CD4-positive, CD25-positive, alpha-beta regulatory T cell (primary cell): ENCODE measurements at regions not wholly inside any gene's neighbourhood (a gene's known extent, or its start where the extent isn't known, plus 50 kb on each side); places are given as distances from the start of the nearest gene placed in this dataset.

Source experiments
- ATAC-seq, 2 donors: fragments of 150-1000 bp; cut with Tn5 transposase; one replicate each; pipeline ENCODE4 v1.10.0; 2021; ENCODE audit warnings: low read depth in 2 of 2, moderate number of reproducible peaks in 2 of 2, moderate library complexity in 1 of 2
- DNase-seq, 3 donors: peaks; one replicate each; pipeline versions ENCODE4 v3.0.0 to v3.0.0-alpha.2; 2012 to 2022; ENCODE audit warnings: mixed read lengths in 1 of 3
- H3K27ac ChIP-seq: one replicate; pipeline ENCODE4 v1.7.0; 2013; ENCODE audit warnings: mild to moderate bottlenecking, low read length; ENCODE audit not compliant: insufficient read depth, poor library complexity, severe bottlenecking
- H3K27me3 ChIP-seq: one replicate; pipeline ENCODE4 v1.7.0; 2013; ENCODE audit warnings: low read length; ENCODE audit not compliant: control insufficient read depth, insufficient read depth
- H3K36me3 ChIP-seq: one replicate; pipeline ENCODE4 v1.7.0; 2013; ENCODE audit warnings: mild to moderate bottlenecking, low read length, moderate library complexity; ENCODE audit not compliant: control insufficient read depth, insufficient read depth
- H3K4me1 ChIP-seq: 2 replicates; pipeline ENCODE4 v1.7.0; 2013; ENCODE audit warnings: mild to moderate bottlenecking, low read length; ENCODE audit not compliant: insufficient read depth, control insufficient read depth, poor library complexity, severe bottlenecking
- H3K4me3 ChIP-seq: one replicate; pipeline ENCODE4 v1.7.0; 2013; ENCODE audit warnings: low read depth, mild to moderate bottlenecking, low read length, moderate library complexity
- H3K9me3 ChIP-seq, 2 experiments: 1 replicate in 1 of 2; 2 replicates in 1 of 2; pipeline ENCODE4 v1.7.0; 2013; ENCODE audit warnings: low read length in 2 of 2, mild to moderate bottlenecking in 1 of 2, moderate library complexity in 1 of 2; ENCODE audit not compliant: control insufficient read depth in 2 of 2
- H3K27ac Mint-ChIP-seq, 3 donors: one replicate each; pipeline ENCODE4 v1.8.0; 2020 to 2022; ENCODE audit warnings: mild to moderate bottlenecking in 3 of 3, mixed read lengths in 3 of 3, moderate library complexity in 2 of 3
- H3K27me3 Mint-ChIP-seq: one replicate; pipeline ENCODE4 v1.8.0; 2022; ENCODE audit warnings: mild to moderate bottlenecking, mixed read lengths
- H3K36me3 Mint-ChIP-seq: one replicate; pipeline ENCODE4 v1.8.0; 2020; ENCODE audit warnings: mixed read lengths
- H3K4me1 Mint-ChIP-seq, 4 donors: one replicate each; pipeline ENCODE4 v1.8.0; 2020 to 2022; ENCODE audit warnings: mixed read lengths in 4 of 4, mild to moderate bottlenecking in 1 of 4
- H3K4me3 Mint-ChIP-seq, 4 donors: one replicate each; pipeline ENCODE4 v1.8.0; 2020 to 2022; ENCODE audit warnings: mild to moderate bottlenecking in 4 of 4, mixed read lengths in 4 of 4, moderate library complexity in 3 of 4
- H3K9me3 Mint-ChIP-seq, 7 donors: one replicate each; pipeline ENCODE4 v1.8.0; 2020 to 2022; ENCODE audit warnings: mixed read lengths in 7 of 7, mild to moderate bottlenecking in 3 of 7, moderate library complexity in 2 of 7

GRCh38 chr18:2423761-2424160 lies 147.5 kb downstream of the METTL4 start:
- Histone ChIP-seq H3K27me3 (no peaks in the 10 kb centered on the region), H3K4me1 (no peaks in the 10 kb centered on the region), H3K36me3 (no peaks in the 10 kb centered on the region), H3K27ac (no peak overlapping the region), H3K9me3 (no peaks in the 10 kb centered on the region), H3K4me3 (no peak overlapping the region)
- no peak overlapping the region for H3K27ac Mint-ChIP-seq
- ATAC-seq: no peak
- no peak for DNase-seq
- no peak overlapping the region for H3K4me3 Mint-ChIP-seq
- H3K9me3 Mint-ChIP-seq: peaks cover 0 to 6% (median 0%) of the 10 kb centered on the region in 7 donors
- no peaks in the 10 kb centered on the region for H3K27me3 Mint-ChIP-seq
- H3K4me1 Mint-ChIP-seq: no peaks in the 10 kb centered on the region
- no peaks in the 10 kb centered on the region for H3K36me3 Mint-ChIP-seq

GRCh38 chr18:2424420-2424819 lies 146.9 kb downstream of the METTL4 start:
- no peak overlapping the region for H3K4me3 Mint-ChIP-seq
- DNase-seq: no peak
- Histone ChIP-seq H3K4me3 (no peak overlapping the region), H3K27ac (no peak overlapping the region), H3K4me1 (no peaks in the 10 kb centered on the region), H3K36me3 (no peaks in the 10 kb centered on the region), H3K9me3 (no peaks in the 10 kb centered on the region), H3K27me3 (no peaks in the 10 kb centered on the region)
- no peaks in the 10 kb centered on the region for H3K36me3 Mint-ChIP-seq
- no peaks in the 10 kb centered on the region for H3K4me1 Mint-ChIP-seq
- no peak for ATAC-seq
- peaks cover 0 to 6% (median 0%) of the 10 kb centered on the region in 7 donors for H3K9me3 Mint-ChIP-seq
- no peaks in the 10 kb centered on the region for H3K27me3 Mint-ChIP-seq
- H3K27ac Mint-ChIP-seq: no peak overlapping the region

GRCh38 chr18:2425426-2426317 lies 145.6 kb downstream of the METTL4 start:
- Histone ChIP-seq H3K27me3 (no peaks in the 10 kb centered on the region), H3K36me3 (no peaks in the 10 kb centered on the region), H3K27ac (no peak overlapping the region), H3K4me3 (no peak overlapping the region), H3K4me1 (no peaks in the 10 kb centered on the region), H3K9me3 (peaks cover 5 to 8% of the 10 kb centered on the region in 2 experiments)
- H3K36me3 Mint-ChIP-seq: no peaks in the 10 kb centered on the region
- ATAC-seq (no peak), DNase-seq (no peak)
- no peak overlapping the region for H3K27ac Mint-ChIP-seq
- no peak overlapping the region for H3K4me3 Mint-ChIP-seq
- peaks cover 0 to 10% (median 3%) of the 10 kb centered on the region in 7 donors for H3K9me3 Mint-ChIP-seq
- H3K27me3 Mint-ChIP-seq: no peaks in the 10 kb centered on the region
- no peaks in the 10 kb centered on the region for H3K4me1 Mint-ChIP-seq

GRCh38 chr18:2430191-2430590 lies 141.1 kb downstream of the METTL4 start:
- DNase-seq (no peak), ATAC-seq (no peak)
- Mint-ChIP-seq H3K4me1 (no peaks in the 10 kb centered on the region), H3K9me3 (peaks cover 0 to 10% (median 2%) of the 10 kb centered on the region in 7 donors), H3K27me3 (peaks cover 4% of the 10 kb centered on the region), H3K27ac (no peak overlapping the region), H3K36me3 (no peaks in the 10 kb centered on the region), H3K4me3 (no peak overlapping the region)
- no peak overlapping the region for H3K27ac ChIP-seq
- no peaks in the 10 kb centered on the region for H3K27me3 ChIP-seq
- no peaks in the 10 kb centered on the region for H3K4me1 ChIP-seq
- no peaks in the 10 kb centered on the region for H3K36me3 ChIP-seq
- H3K4me3 ChIP-seq: no peak overlapping the region
- peaks cover 5 to 8% of the 10 kb centered on the region in 2 experiments for H3K9me3 ChIP-seq

GRCh38 chr18:2431806-2432205 lies 139.5 kb downstream of the METTL4 start:
- H3K36me3 ChIP-seq: no peaks in the 10 kb centered on the region
- H3K4me3 Mint-ChIP-seq: no peak overlapping the region
- ATAC-seq (no peak), DNase-seq (no peak)
- H3K9me3 ChIP-seq: peaks cover 5 to 8% of the 10 kb centered on the region in 2 experiments
- H3K4me1 Mint-ChIP-seq: no peaks in the 10 kb centered on the region
- H3K27ac Mint-ChIP-seq: no peak overlapping the region
- no peaks in the 10 kb centered on the region for H3K27me3 ChIP-seq
- H3K4me3 ChIP-seq: no peak overlapping the region
- H3K27me3 Mint-ChIP-seq: peaks cover 12% of the 10 kb centered on the region
- H3K9me3 Mint-ChIP-seq: peaks cover 0 to 10% (median 3%) of the 10 kb centered on the region in 7 donors
- no peak overlapping the region for H3K27ac ChIP-seq
- H3K36me3 Mint-ChIP-seq: no peaks in the 10 kb centered on the region
- no peaks in the 10 kb centered on the region for H3K4me1 ChIP-seq

GRCh38 chr18:2433366-2433765 lies 137.9 kb downstream of the METTL4 start:
- Mint-ChIP-seq H3K36me3 (no peaks in the 10 kb centered on the region), H3K4me1 (no peaks in the 10 kb centered on the region), H3K9me3 (peaks cover 0 to 8% (median 2%) of the 10 kb centered on the region in 7 donors), H3K4me3 (no peak overlapping the region), H3K27me3 (peaks cover 12% of the 10 kb centered on the region), H3K27ac (no peak overlapping the region)
- Histone ChIP-seq H3K27ac (no peak overlapping the region), H3K4me3 (no peak overlapping the region), H3K4me1 (no peaks in the 10 kb centered on the region), H3K9me3 (peaks cover 5 to 8% of the 10 kb centered on the region in 2 experiments), H3K27me3 (no peaks in the 10 kb centered on the region), H3K36me3 (no peaks in the 10 kb centered on the region)
- ATAC-seq (no peak), DNase-seq (no peak)

- Histone ChIP-seq H3K36me3 (no peaks in the 10 kb centered on the region), H3K27me3 (no peaks in the 10 kb centered on the region), H3K27ac (no peak overlapping the region), H3K4me3 (no peak overlapping the region), H3K9me3 (no peaks in the 10 kb centered on the region), H3K4me1 (no peaks in the 10 kb centered on the region)
- Mint-ChIP-seq H3K27me3 (peaks cover 6% of the 10 kb centered on the region), H3K36me3 (no peaks in the 10 kb centered on the region), H3K27ac (no peak overlapping the region), H3K9me3 (peaks cover 0 to 6% (median 0%) of the 10 kb centered on the region in 7 donors), H3K4me1 (peaks cover 0 to 4% (median 0%) of the 10 kb centered on the region in 4 donors), H3K4me3 (no peak overlapping the region)
- DNase-seq (no peak), ATAC-seq (no peak)
These were observed 129.8 kb downstream of the METTL4 start for GRCh38 chr18:2441544-2441943.

- no peak for DNase-seq
- Mint-ChIP-seq H3K9me3 (peaks cover 0 to 6% (median 0%) of the 10 kb centered on the region in 7 donors), H3K4me3 (no peak overlapping the region), H3K36me3 (no peaks in the 10 kb centered on the region), H3K27ac (no peak overlapping the region), H3K4me1 (peaks cover 0 to 4% (median 0%) of the 10 kb centered on the region in 4 donors), H3K27me3 (peaks cover 6% of the 10 kb centered on the region)
- H3K27me3 ChIP-seq: no peaks in the 10 kb centered on the region
- no peaks in the 10 kb centered on the region for H3K4me1 ChIP-seq
- ATAC-seq: no peak
- no peak overlapping the region for H3K27ac ChIP-seq
- no peaks in the 10 kb centered on the region for H3K9me3 ChIP-seq
- H3K36me3 ChIP-seq: no peaks in the 10 kb centered on the region
- no peak overlapping the region for H3K4me3 ChIP-seq
These were observed 129.3 kb downstream of the METTL4 start for GRCh38 chr18:2442006-2442405.
